ENCODE measurements at regions not wholly inside any gene's neighbourhood (a gene's known extent, or its start where the extent isn't known, plus 50 kb on each side); places are given as distances from the start of the nearest gene placed in this dataset.
"Not testable (repeated sequence)": the region's sequence is repeated elsewhere in the genome, so short reads cannot be mapped to it uniquely, and the experiment has no call there.

DNA sequence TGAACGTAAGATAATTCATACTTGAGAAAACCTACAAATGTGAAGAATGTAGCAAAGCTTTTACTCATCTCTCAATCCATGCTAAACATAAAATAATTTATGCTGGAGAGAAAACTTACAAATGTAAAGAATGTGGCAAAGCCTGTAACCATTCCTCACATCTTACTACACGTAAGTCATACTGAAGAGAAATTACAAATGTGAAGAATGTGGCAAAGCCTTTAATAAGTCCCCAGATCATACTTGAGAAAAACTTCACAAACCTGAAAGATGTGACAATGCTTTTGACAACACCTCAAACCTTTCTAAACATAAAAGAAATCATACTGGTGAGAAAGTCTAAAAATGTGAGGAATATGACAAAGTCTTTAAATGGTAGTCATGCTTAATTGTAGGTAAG lies 89.4 kb downstream of the ZNF675 start:
- no peak for DNase-seq

DNA sequence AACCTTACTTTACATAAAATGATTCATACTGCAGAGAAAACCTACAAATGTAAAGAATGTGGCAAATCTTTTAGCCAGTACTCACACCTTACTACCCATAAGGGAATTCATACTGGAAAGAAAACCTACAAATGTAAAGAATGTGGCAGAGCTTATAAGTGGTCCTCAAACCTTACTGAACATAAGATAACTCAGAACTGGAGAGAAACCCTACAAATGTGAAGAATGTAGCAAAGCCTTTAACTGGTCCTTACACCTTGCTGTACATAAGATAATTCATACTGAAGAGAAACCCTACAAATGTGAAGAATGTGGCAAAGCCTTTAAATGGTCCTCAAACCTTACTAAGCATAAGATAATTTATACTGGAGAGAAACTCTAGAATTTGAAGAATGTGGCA lies 90.1 kb downstream of the ZNF675 start:
- no peak for DNase-seq

DNA sequence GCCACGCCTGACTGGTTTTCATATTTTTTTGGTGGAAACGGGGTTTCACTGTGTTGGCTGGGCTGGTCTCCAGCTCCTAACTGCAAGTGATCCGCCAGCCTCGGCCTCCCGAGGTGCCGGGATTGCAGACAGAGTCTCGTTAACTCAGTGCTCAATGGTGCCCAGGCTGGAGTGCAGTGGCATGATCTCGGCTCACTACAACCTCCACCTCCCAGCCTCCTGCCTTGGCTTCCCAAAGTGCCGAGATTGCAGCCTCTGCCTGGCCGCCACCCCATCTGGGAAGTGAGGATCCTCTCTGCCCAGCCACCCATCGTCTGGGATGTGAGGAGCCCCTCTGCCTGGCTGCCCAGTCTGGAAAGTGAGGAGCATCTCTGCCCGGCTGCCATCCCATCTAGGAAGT lies 92.7 kb downstream of the ZNF675 start:
- DNase-seq, result not testable (repeated sequence)

DNA sequence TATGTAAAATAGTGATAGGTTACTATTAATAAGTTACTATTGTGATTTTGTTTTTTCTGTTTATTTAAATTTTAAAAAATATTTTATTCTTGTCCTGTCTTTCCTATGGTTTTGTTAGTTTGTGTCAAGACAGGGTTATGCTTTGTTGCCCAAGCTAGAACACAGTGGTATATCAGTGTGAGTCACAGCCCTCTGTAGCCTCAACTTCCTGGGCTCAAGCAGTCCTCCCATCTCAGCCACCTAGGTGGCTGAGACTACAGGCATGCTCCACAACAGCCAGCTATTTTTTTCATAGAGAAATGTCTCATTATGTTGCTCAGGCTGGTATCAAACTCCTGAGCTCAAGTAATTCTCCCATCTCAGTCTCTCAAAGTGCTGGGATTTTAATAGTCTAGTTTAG lies 99.5 kb downstream of the ZNF675 start:
- DNase-seq, result no peak

DNA sequence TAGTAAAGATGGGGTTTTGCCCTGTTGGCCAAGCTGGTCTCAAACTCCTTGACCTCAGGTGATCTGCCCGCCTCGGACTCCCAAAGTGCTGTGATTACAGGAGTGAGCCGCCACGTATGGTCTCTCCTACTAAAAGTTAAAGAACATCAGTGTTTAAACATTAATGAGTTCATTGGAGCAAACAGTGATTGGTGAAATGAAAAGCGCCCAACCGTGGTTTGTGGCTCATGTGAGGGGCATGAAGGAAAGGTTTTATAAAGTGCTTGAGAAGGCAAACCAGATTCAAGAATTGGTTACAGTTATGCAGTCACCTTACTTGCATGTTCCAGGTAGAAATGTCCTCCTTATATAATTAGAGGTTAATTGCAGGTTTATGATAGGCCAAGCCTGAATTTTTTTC lies 109.5 kb downstream of the ZNF675 start:
- DNase-seq, result no peak

DNA sequence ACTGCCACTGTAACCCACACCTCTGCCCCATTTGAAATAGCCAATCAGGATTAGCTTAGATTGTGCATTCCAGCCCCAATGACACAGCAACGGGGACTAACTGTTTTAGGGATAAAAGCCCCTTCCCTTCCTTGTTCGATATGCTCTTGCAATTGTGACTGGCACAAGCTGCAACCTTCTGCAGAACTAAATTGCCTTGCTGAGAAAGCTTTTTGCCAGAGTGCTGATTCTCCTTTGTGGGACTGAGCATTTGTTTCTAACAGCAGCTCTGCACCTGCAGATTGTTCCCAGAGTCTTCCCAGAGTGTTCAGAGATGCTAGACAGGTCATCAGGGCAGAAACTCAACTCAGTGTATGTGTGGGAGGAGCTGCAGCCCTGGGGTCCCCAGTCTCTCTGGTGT lies 115.8 kb downstream of the ZNF675 start:
- no peak for DNase-seq

DNA sequence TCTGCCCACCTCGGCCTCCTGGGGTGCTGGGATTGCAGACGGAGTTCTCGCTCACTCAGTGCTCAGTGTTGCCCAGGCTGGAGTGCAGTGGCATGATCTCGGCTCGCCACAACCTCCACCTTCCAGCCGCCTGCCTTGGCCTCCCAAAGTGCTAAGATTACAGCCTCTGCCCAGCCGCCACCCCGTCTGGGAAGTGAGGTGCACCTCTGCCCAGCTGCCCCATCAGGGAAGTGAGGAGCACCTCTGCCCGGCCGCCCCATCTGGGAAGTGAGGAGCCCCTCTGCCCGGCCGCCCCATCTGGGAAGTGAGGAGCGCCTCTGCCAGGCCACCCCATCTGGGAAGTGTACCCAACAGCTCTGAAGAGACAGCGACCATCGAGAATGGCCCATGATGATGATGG lies 118.9 kb downstream of the ZNF675 start:
- DNase-seq, result not testable (repeated sequence)

DNA sequence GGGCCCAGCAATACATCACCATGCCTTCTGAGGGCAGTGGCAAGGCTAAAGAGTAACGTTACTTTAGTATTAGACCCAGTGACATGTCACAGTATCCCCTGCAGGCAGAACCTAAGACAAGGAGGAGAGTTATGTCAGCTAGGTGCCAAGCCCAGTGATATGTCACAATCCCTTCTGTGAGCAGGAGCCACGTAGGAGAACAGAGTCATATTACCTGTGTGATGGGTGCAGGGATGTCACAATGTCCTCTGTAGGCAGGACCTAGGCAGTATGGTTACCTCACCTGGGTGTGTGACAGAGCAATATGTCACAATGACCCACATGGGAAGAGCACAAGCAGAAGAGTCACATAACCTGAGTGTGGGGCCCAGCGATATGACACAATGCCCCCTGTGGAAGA lies 121.8 kb downstream of the ZNF675 start:
- no peak for DNase-seq

DNA sequence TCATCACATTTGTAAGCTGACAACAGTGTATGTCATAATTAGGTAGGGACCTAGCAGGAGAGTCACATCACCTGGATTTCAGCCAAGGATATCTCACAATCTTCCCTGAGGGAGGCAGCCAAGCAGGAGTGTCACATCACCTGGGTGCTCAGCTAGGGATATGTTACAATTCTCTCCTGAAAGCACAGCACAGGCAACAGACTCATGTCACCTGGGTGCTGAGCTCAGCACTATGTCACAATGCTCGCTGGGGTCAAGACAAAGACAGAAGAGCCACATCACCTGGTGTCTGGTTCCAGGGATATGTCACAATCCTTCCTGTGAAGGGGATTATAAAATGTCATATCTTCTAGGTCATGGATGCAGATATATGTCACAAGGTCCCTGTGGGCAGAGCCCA lies 123.7 kb downstream of the ZNF675 start:
- no peak for DNase-seq

DNA sequence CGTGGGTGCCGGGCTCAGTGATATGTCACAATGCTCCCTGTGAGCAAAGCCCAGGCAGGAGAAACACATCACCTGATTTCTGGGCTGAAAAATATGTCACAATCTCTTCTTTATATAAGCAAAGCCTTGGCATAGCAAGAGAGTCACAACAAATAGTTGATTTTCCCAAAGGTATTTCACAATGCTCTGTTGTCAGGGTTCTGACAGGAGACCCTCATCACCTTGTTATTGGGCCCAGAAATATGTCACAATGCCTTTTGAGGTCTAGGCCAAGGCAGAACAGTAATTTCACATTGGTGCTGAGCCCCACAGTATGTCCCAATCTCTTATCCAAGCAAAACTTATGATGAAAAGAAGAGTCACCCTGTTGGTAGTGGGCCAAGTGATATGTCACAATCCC lies 125.7 kb downstream of the ZNF675 start:
- DNase-seq, result no peak

DNA sequence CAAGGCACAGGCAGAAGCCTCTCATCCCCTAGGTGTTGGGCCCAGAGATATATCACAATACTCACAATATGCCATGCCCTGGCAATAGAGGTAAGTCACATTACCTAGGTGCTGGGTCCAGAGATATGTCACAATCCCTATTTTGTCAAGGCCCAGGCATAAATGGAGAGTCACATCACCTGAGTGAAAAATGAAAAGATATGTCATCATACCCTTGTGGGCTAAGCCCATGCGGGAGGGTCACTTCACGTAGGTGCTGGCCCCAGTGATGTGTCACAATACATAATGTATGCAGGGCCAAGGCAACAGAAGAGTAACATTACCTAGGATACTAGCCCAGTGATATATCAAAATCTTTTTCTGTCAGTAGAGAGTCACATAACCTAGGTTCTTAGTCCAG lies 127.0 kb downstream of the ZNF675 start:
- DNase-seq, result no peak

DNA sequence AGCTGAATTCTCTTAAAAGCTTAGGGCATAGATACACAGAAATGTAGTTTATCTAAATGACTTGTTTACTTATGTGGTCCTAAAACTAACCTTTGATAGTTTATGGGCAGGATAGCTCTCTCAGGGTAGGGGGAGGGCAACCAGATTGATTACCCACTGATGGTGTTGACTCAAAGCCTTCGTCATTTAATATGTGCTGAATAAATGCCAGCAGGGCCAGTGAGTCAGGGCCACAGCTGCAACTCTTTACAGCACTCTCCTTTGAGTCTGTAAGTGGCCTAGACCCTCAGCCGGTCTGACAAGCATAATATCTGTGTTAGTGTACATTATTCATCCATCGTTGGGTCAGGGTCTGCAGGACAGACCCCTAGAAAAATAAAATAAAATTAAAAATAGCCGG lies 128.5 kb downstream of the ZNF675 start:
- DNase-seq, result no peak

DNA sequence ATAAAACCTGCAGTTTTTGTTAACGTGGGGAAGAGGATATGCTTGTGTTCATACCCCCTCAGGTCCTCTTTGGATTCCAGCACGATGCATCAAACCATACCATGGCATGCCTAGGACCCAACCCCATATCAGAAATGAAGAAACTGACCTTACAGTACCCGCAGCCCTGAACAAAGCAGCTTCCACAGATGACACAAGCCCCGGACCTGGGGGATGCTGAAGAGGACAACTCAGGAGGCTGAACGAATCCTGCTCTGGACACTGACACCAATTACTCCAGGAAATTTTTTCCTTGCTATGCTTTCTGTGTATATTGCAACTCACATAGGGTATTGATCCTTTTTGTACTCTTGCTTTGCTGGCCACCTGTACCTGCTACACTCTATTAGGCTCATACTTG lies 129.6 kb downstream of the ZNF675 start:
- no peak for DNase-seq

DNA sequence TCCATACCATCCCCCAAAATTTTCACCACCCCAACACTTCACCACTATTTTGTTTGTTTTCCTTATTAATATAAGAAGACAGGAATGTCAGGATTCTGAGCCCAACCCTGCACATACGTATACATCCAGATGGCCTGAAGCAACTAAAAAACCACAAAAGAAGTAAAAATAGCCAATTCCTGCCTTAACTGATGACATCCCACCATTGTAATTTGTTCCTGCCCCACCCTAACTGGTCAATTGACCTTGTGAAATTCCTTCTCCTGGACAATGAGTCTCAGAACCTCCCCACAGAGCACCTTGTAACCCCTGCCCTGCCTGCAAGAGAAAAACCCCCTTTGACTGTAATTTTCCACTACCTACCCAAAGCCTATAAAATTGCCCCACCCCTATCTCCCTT lies 132.5 kb downstream of the ZNF675 start:
- DNase-seq, result no peak

DNA sequence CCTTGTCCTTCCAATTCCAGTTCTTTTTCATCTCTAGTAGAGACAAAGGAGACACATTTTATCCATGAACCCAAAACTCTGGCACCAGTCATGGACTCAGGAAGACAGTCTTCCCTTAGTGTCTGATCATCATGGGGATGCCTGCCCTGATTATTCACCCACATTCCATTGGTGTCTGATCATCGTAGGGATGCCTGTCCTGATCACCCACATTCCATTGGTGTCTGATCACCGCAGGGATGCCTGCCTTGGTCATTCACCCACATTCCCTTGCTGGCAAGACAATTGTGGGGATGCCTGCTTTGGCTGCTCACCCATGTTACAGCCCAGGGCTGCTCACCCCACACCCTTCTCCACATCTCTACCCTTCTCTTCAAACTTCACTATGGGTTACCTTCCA lies 136.9 kb downstream of the ZNF675 start:
- DNase-seq, result not testable (repeated sequence)

DNA sequence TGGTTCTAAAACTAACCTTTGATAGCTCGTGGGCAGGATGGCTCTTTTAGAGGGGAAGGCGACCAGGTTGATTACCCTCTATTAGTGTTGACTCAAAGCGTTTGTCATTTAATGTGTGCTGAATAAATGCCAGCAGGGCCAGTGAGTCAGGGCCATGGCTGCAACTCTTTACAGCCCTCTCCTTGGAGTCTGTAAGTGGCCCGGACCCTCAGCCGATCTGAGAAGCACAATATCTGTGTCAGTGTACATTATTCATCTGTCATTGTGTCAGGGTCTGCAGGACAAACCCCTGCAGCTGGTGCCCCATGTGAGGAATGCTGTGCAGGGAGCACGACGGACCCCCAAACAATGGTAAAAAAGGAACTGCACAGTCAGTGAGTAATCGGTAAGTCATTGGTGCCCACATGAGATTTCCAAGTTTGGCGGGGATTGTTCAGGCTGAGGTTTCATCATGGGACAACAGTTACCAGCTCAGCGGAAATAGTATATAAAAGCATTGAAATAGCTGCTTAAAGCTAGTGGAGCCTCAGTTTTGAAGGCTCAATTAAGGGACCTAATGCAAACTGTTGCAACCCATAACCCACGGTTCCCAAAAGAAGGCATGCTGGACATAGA lies 139.1 kb downstream of the ZNF675 start:
- DNase-seq, result no peak

DNA sequence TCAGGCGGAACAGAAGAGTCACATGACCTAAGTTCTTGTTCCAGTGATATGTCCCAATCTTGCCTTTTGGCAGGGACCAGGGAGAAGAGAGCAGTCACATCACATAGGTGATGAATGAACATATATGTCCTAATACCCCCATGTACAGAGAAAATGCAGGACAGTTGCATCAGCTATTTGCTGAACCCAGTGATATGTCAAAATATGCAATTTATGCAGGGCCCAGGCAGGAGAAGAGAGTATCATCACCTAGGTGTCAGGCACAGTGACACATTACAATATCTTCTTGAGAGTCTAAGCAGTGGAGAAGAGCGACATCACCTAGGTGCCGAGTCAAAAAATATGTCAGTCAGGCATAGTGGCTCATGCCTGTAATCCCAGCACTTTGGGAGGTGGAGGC lies 139.9 kb downstream of the ZNF675 start:
- no peak for DNase-seq

DNA sequence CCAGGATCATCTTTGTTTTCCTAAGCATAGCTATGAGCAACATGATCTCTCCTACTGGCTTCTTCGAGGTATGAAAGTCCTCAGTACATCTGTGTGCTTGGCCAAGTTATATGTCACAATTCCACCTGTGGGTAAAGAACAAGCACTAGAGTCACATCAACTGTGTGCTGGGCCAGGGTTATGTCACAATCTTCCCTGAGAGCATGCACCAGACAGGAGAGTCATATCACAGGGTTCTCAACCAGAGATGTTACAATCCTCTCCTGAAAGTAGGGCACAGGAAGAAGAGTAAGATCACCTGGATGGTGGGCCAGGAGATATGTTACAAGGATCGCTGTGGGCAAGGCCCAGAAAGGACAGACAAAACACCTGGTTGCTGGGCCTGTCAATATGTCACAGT lies 143.7 kb downstream of the ZNF675 start:
- DNase-seq, result no peak

DNA sequence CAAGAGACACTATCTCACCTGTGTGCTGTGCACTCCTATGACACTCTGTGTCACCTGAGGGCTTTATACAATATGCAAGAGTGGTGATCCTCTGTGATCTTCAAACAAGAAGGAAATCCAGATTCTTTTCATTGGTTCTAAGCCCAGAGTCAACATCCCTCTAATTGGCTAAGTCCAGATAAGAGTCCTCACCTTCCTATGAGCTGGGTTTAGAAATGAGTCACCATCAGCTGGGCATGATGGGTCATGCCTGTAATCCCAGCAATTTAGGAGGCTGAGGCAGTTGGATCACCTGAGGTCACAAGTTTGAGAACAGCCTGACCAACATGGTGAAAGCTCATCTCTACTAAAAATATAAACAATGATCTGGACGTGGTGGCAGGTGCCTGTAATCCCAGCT lies 144.4 kb downstream of the ZNF675 start:
- no peak for DNase-seq

DNA sequence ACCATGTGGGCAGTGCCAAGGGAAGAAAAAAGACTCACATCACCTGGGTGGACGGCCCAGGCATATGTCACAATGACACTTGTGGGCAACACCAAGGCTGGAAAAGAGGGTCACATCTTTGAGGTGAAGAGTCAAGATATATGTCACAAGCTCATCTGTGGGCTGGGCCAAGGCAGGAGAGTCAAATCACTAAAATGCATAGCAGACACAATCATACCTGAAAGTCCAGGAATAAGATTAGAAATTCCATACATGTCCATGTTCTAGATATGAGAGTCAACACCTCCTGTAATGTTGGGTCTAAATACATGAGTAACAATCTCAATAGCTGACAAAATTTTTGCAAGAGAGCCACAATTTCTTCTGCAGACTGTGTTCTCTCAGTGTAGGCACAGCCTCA lies 145.0 kb downstream of the ZNF675 start:
- DNase-seq, result no peak

DNA sequence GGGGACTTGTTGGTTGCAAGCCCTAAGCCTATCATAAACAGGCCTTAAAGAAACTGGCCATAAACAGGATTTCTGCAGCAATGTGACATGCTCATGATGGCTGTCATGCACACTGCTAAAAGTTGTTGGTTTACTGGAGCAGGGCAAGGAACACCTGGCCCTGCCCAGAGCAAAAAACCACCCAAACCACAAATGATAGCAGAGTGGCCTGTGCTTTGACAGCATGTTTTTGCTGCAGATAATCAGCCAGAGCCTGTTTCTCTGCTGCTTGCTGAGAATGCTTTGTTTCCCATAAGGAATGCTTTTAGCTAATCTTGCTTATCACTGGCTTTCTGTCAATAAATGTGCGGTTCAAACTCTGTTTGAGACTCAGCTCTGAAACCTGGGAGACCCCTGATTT lies 144.9 kb upstream of the ZNF91 start:
- DNase-seq, result not testable (repeated sequence)

DNA sequence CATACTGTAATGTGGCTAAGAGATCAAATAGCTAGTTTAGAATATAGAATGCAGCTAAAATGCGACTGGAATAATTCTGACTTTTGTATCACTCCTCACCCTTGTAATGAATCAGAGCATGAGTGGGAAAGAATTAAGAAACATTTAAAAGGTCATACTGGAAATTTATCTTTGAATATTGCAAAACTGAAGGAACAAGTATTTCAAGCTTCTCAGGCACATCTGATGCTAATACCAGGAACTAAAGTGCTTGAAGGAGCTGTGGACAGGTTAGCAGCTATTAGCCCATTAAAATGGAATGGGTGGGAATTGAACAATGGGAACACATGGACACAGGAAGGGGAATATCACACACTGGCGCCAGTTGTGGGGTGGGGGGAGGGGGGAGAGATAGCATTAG lies 144.2 kb upstream of the ZNF91 start:
- DNase-seq, result no peak

DNA sequence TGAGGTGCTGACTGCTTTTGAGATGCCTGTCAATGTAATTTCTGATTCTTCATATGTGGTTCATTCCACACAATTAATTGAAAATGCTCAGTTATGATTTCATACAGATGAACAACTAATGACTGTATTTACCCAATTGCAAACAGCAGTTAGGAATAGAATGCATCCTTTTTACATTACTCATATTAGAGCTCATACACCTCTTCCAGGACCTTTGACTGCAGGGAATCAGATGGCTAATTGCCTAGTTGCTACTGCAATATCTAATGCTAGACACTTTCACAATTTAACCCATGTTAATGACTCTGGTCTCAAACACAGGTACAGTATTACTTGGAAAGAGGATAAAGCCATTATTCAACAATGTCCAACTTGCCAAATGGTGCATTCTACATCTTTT lies 141.9 kb upstream of the ZNF91 start:
- DNase-seq, result not testable (repeated sequence)

DNA sequence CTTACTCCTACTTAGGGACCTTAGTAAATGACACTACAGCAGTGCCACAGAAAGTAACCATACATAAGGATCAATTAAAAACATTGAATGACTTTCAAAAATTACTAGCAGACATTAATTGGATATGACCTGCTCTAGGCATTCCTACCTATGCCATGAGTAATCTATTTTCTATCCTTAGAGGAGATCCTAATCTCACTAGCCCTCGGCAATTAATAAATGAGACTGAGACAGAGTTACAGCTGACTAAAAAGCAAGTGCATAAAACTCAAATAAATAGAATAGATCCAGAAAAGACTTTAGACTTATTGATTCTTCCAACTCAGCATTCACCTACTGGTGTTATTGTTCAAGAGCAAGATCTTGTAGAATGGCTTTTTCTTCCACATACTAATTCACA lies 141.1 kb upstream of the ZNF91 start:
- not testable (repeated sequence) for DNase-seq

DNA sequence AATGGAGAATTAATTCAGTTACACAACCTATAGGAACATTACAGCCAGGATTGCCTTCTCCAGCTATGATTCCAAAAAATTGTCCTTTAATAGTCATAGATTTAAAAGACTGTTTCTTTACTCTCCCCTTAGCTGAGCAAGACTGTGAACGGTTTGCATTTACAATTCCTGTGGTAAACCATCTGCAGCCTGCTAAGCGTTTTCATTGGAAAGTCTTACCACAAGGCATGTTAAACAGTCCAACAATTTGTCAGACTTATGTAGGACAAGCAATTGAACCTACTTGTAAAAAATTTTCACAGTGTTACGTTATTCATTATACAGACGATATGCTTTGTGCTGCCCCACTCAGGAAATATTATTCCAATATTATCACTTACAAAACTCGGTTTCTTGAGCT lies 140.6 kb upstream of the ZNF91 start:
- DNase-seq, result not testable (repeated sequence)

DNA sequence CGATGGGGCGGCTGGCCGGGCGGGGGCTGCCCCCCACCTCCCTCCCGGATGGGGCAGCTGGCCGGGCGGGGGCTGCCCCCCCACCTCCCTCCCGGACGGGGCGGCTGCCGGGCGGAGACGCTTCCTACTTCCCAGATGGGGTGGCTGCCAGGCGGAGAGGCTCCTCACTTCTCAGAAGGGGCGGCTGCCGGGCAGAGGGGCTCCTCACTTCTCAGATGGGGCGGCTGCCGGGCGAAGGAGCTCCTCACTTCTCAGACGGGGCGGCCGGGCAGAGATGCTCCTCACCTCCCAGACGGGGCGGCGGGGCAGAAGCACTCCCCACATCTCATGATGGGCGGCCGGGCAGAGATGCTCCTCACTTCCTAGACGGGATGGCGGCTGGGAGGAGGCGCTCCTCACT lies 138.2 kb upstream of the ZNF91 start:
- DNase-seq, result not testable (repeated sequence)
